ENCODE measurements at regions not wholly inside any gene's neighbourhood (a gene's known extent, or its start where the extent isn't known, plus 50 kb on each side); places are given as distances from the start of the nearest gene placed in this dataset.

- TF ChIP-seq CTCF (IDR thresholded peaks at IDR 0.05) (no peak), EP300 (IDR thresholded peaks at IDR 0.05) (no peak), POLR2A (IDR thresholded peaks at IDR 0.05) (no peak)
Measured at GRCh38 chr9:129316281-129317030, 138.4 kb upstream of the IER5L start.
